Prostate gland (tissue), 2 donors: ENCODE measurements at regions not wholly inside any gene's neighbourhood (a gene's known extent, or its start where the extent isn't known, plus 50 kb on each side); places are given as distances from the start of the nearest gene placed in this dataset.

Source experiments
- POLR2A ChIP-seq: fragments of 450-650 bp; IDR thresholded peaks from one replicate; pipeline ENCODE4 v1.6.1; 2016; ENCODE audit warnings: antibody characterized with exemption, mild to moderate bottlenecking
- TF ChIP-seq, protein P1 (sequence below), 4 experiments: fragments of 200-600 bp in 2 of 4; fragments of 450-650 bp in 2 of 4; sonication (generic) in 2 of 4; IDR thresholded peaks; 1 replicate in 3 of 4; 2 replicates in 1 of 4; pipeline ENCODE4 v1.5.1; 2016 to 2019; ENCODE audit warnings: antibody characterized with exemption in 4 of 4, mild to moderate bottlenecking in 2 of 4, moderate library complexity in 2 of 4

DNA sequence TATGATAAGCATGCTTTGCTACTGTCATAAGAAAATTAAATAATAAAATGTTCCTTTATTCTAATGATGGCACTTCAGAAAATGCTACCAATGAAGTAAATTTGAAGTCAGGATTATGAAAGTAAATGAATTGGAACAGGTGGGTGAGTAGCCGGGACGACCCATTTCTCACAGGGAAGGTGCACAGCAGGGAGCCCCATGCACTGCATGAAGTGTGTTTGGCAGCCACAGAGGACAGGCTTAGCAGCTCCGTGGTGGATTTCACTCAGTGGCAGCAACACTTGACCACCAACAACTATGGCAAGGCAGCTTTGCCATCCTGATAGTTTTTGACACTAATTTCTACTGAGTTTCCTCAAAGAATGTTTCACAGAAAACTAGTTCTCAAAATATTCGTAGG is 146.3 kb downstream of the ATL2 start:
- TF ChIP-seq, protein P1, sequence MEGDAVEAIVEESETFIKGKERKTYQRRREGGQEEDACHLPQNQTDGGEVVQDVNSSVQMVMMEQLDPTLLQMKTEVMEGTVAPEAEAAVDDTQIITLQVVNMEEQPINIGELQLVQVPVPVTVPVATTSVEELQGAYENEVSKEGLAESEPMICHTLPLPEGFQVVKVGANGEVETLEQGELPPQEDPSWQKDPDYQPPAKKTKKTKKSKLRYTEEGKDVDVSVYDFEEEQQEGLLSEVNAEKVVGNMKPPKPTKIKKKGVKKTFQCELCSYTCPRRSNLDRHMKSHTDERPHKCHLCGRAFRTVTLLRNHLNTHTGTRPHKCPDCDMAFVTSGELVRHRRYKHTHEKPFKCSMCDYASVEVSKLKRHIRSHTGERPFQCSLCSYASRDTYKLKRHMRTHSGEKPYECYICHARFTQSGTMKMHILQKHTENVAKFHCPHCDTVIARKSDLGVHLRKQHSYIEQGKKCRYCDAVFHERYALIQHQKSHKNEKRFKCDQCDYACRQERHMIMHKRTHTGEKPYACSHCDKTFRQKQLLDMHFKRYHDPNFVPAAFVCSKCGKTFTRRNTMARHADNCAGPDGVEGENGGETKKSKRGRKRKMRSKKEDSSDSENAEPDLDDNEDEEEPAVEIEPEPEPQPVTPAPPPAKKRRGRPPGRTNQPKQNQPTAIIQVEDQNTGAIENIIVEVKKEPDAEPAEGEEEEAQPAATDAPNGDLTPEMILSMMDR (IDR thresholded peaks at IDR 0.05), result no peak
- TF ChIP-seq POLR2A, result no peak
